ENCODE measurements at regions not wholly inside any gene's neighbourhood (a gene's known extent, or its start where the extent isn't known, plus 50 kb on each side); places are given as distances from the start of the nearest gene placed in this dataset.

DNA sequence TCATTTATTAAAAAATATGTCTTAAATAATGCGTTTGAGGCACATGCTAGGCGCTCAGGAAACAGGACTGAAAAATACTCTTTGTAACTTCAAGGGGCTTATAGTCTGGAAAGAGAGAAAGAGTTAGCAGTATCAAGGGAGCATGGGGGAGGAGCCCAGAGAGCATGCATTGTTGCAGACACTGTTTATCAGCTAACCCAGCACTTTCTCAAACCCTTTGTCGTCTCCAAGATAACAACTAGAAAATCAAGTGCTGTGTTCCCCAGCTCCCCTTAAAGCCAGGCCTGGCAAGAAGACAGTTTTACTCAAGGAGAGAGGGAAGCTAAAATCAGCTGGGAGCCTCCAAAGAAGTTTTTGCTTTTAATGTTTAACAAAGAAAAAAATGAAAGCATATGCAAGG, 98.4 kb downstream of the PERP start:
- no peak for TF ChIP-seq POLR2AphosphoS5 (IDR thresholded peaks at IDR 0.05)
- TF ChIP-seq, protein P1, sequence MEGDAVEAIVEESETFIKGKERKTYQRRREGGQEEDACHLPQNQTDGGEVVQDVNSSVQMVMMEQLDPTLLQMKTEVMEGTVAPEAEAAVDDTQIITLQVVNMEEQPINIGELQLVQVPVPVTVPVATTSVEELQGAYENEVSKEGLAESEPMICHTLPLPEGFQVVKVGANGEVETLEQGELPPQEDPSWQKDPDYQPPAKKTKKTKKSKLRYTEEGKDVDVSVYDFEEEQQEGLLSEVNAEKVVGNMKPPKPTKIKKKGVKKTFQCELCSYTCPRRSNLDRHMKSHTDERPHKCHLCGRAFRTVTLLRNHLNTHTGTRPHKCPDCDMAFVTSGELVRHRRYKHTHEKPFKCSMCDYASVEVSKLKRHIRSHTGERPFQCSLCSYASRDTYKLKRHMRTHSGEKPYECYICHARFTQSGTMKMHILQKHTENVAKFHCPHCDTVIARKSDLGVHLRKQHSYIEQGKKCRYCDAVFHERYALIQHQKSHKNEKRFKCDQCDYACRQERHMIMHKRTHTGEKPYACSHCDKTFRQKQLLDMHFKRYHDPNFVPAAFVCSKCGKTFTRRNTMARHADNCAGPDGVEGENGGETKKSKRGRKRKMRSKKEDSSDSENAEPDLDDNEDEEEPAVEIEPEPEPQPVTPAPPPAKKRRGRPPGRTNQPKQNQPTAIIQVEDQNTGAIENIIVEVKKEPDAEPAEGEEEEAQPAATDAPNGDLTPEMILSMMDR (IDR thresholded peaks at IDR 0.05 in 8 of 11, conservative IDR thresholded peaks at IDR 0.05 in 3 of 11): no peak
- TF ChIP-seq POLR2A (IDR thresholded peaks at IDR 0.05): no peak
- intact Hi-C loops (cut with DNase I; ENCODE audit: low total_unique reads): no loop called here
- H3K4me1 ChIP-seq: no peaks in the 10 kb centered on the region
- no peak overlapping the region for H3K4me3 ChIP-seq
- H3K36me3 ChIP-seq: no peaks in the 10 kb centered on the region
- no peaks in the 10 kb centered on the region for H3K9me3 ChIP-seq
- DNase-seq: no peak
- H3K27me3 ChIP-seq (replicated peaks in 1 of 7): no peaks in the 10 kb centered on the region
- H3K27ac ChIP-seq: no peak overlapping the region
- WGBS, 5 donors: 82 to 90% (median 87%) methylated on average over 3 of the region's 3 CpGs

DNA sequence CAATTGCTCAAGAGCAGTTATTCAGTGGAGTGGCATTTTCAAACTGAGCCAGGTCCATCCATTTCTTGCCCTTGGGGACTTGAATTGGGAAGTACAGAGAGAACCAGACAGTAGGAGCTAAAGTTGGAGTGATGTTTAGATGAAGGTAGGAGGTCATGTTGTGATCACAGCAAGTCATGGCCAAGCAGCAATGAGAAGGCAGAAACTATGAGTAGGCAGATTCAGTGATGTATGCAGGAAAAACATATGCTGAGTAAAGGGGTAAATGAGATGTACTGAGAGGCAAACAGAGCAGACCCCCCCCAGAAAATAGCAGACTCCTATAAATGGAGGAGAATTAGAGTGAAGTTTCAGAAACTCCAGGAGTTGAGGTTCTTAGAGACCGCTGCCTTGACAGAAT, 95.8 kb downstream of the PERP start:
- DNase-seq: no peak
- intact Hi-C loops (cut with DNase I; ENCODE audit: low total_unique reads): no loop called here
- TF ChIP-seq POLR2AphosphoS5 (IDR thresholded peaks at IDR 0.05): no peak
- TF ChIP-seq, protein P1 (IDR thresholded peaks at IDR 0.05 in 8 of 11, conservative IDR thresholded peaks at IDR 0.05 in 3 of 11): no peak
- no peak for TF ChIP-seq POLR2A (IDR thresholded peaks at IDR 0.05)
- H3K9me3 ChIP-seq: no peaks in the 10 kb centered on the region
- 88 to 97% (median 95%) methylated on average over 1 of the region's 1 CpG for WGBS, 5 donors
- H3K27ac ChIP-seq: no peak overlapping the region
- H3K4me1 ChIP-seq: no peaks in the 10 kb centered on the region
- H3K4me3 ChIP-seq: no peak overlapping the region
- no peaks in the 10 kb centered on the region for H3K27me3 ChIP-seq (replicated peaks in 1 of 7)
- H3K36me3 ChIP-seq: no peaks in the 10 kb centered on the region

DNA sequence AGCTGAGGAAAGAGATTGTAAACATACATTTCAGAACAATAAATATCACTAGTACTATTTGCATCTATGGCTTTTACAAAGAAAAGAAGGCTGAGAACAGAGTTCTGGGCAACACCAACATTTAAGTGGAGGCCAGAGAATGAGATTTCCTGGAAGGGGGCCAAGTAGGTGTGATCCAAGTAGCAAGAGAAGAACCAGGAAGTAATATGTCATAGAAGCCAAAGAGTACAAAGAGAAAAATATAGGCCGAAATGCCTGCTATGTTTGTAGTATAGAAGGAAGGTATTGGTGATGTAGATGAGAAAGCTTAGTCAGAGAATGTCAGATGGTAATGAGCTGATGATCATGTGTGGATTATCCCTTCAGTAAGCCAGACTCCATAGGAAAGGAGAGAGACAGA, 94.5 kb downstream of the PERP start:
- Histone ChIP-seq H3K9me3 (no peaks in the 10 kb centered on the region), H3K27ac (no peak overlapping the region), H3K27me3 (replicated peaks in 1 of 7) (no peaks in the 10 kb centered on the region), H3K4me3 (no peak overlapping the region), H3K36me3 (no peaks in the 10 kb centered on the region), H3K4me1 (no peaks in the 10 kb centered on the region)
- intact Hi-C loops (cut with DNase I; ENCODE audit: low total_unique reads): no loop called here
- DNase-seq: no peak
- 78 to 88% (median 87%) methylated on average over 1 of the region's 1 CpG for WGBS, 5 donors
- TF ChIP-seq, protein P1 (IDR thresholded peaks at IDR 0.05 in 8 of 11, conservative IDR thresholded peaks at IDR 0.05 in 3 of 11): no peak
- TF ChIP-seq POLR2A (IDR thresholded peaks at IDR 0.05) (no peak), POLR2AphosphoS5 (IDR thresholded peaks at IDR 0.05) (no peak)

DNA sequence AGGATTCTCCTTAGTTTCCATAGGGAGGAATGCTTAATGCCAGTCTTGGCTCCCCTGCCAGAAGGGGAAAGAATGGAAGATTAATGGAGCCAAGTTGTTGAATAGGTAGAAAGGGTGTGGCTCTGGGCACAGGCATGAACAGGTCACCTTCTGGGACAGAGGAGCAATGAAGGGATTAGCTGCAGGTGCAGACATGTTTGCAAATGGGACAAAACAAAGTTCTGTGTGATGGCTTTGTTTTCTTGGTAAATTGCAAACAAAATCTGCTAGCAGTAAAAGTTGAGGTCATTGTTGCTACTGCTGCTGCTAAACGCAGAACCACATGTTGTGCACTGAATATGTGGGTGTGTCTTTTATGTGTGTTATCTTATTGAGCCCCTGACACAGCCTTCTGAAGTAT, 93.3 kb downstream of the PERP start:
- TF ChIP-seq POLR2A (IDR thresholded peaks at IDR 0.05): no peak
- TF ChIP-seq, protein P1 (IDR thresholded peaks at IDR 0.05 in 8 of 11, conservative IDR thresholded peaks at IDR 0.05 in 3 of 11): no peak
- intact Hi-C loops (cut with DNase I; ENCODE audit: low total_unique reads): no loop called here
- Histone ChIP-seq H3K36me3 (no peaks in the 10 kb centered on the region), H3K4me3 (no peak overlapping the region), H3K4me1 (no peaks in the 10 kb centered on the region), H3K27ac (no peak overlapping the region), H3K9me3 (no peaks in the 10 kb centered on the region), H3K27me3 (replicated peaks in 1 of 7) (no peaks in the 10 kb centered on the region)
- no peak for DNase-seq
- 58 to 92% (median 65%) methylated on average over 1 of the region's 1 CpG for WGBS, 5 donors
